ENCODE measurements at regions not wholly inside any gene's neighbourhood (a gene's known extent, or its start where the extent isn't known, plus 50 kb on each side); places are given as distances from the start of the nearest gene placed in this dataset.
A peak's percentile ranks its signal among the peaks of the same experiment; 100 is the strongest.

- H3K27me3 Mint-ChIP-seq (ENCODE audit: low read depth in 3 of 3), result no peaks in the 10 kb centered on the region
- no peaks in the 10 kb centered on the region for H3K9me3 ChIP-seq (replicated peaks in 1 of 2; ENCODE audit: control insufficient read depth in 1 of 2, insufficient read depth in 1 of 2, low read length in 2 of 2)
- H3K79me2 ChIP-seq (ENCODE audit: insufficient read depth, low read length), result no peaks in the 10 kb centered on the region
- no peak overlapping the region for H3K4me2 ChIP-seq (replicated peaks; ENCODE audit: extremely low read depth, low read length, poor library complexity, severe bottlenecking)
- H3K9me3 Mint-ChIP-seq, result peaks cover 0 to 7% (median 2%) of the 10 kb centered on the region in 7 donors
- TF ChIP-seq CTCF (IDR thresholded peaks at IDR 0.05), result no peak
- H3K27ac Mint-ChIP-seq, result no peak overlapping the region
- no peak overlapping the region for H3K4me3 Mint-ChIP-seq
- H3K4me1 Mint-ChIP-seq, result peaks cover 30% of the 10 kb centered on the region
- H3K27ac ChIP-seq (ENCODE audit: low read depth in 1 of 2, low read length in 2 of 2), result no peak overlapping the region
- 0% methylated on average over 1 of the region's 5 CpGs for WGBS (ENCODE audit: insufficient coverage)
- peak overlapping the region; percentile 36 for H2AFZ ChIP-seq (ENCODE audit: insufficient read depth, low read depth, low read length, poor library complexity, severe bottlenecking)
- H3K36me3 Mint-ChIP-seq, result no peaks in the 10 kb centered on the region
- H3K4me1 ChIP-seq (ENCODE audit: control insufficient read depth in 1 of 2, insufficient read depth in 2 of 2, low read length in 2 of 2), result peaks cover 17 to 21% of the 10 kb centered on the region in 2 donors
- no peaks in the 10 kb centered on the region for H3K27me3 ChIP-seq (ENCODE audit: control insufficient read depth in 2 of 2, insufficient read depth in 2 of 2, low read length in 2 of 2)
- intact Hi-C loops (cut with micrococcal nuclease), result no loop called here
- H3K36me3 ChIP-seq (replicated peaks in 1 of 2; ENCODE audit: control insufficient read depth in 1 of 2, insufficient read depth in 2 of 2, low read length in 2 of 2), result no peaks in the 10 kb centered on the region
- no peak overlapping the region for H3K4me3 ChIP-seq (replicated peaks in 1 of 3; ENCODE audit: low read depth in 2 of 3, low read length in 3 of 3)
- no peak overlapping the region for H3K9ac ChIP-seq (ENCODE audit: insufficient read depth, low read length, poor library complexity, severe bottlenecking)
- DNase-seq, result no peak
- no peaks in the 10 kb centered on the region for H4K20me1 ChIP-seq (ENCODE audit: insufficient read depth, low read length)
Measured at GRCh38 chr2:160670618-160671017, 177.0 kb upstream of the RBMS1 start.

GRCh38 chr2:160672211-160672610, 178.6 kb upstream of the RBMS1 start:
- no peak for TF ChIP-seq CTCF (IDR thresholded peaks at IDR 0.05)
- no peak overlapping the region for H3K9ac ChIP-seq (ENCODE audit: insufficient read depth, low read length, poor library complexity, severe bottlenecking)
- H3K79me2 ChIP-seq (ENCODE audit: insufficient read depth, low read length), result no peaks in the 10 kb centered on the region
- no peak overlapping the region for H3K4me2 ChIP-seq (replicated peaks; ENCODE audit: extremely low read depth, low read length, poor library complexity, severe bottlenecking)
- no CpG with 5 or more reads among the region's 1 CpG for WGBS (ENCODE audit: insufficient coverage)
- peaks cover 0 to 7% (median 2%) of the 10 kb centered on the region in 7 donors for H3K9me3 Mint-ChIP-seq
- peaks cover 16% of the 10 kb centered on the region for H3K4me1 Mint-ChIP-seq
- H3K27ac Mint-ChIP-seq, result no peak overlapping the region
- H3K36me3 ChIP-seq (replicated peaks in 1 of 2; ENCODE audit: control insufficient read depth in 1 of 2, insufficient read depth in 2 of 2, low read length in 2 of 2), result no peaks in the 10 kb centered on the region
- H3K27me3 ChIP-seq (ENCODE audit: control insufficient read depth in 2 of 2, insufficient read depth in 2 of 2, low read length in 2 of 2), result no peaks in the 10 kb centered on the region
- intact Hi-C loops (cut with micrococcal nuclease), result no loop called here
- H3K27me3 Mint-ChIP-seq (ENCODE audit: low read depth in 3 of 3), result no peaks in the 10 kb centered on the region
- no peaks in the 10 kb centered on the region for H3K9me3 ChIP-seq (replicated peaks in 1 of 2; ENCODE audit: control insufficient read depth in 1 of 2, insufficient read depth in 1 of 2, low read length in 2 of 2)
- H3K4me3 Mint-ChIP-seq, result no peak overlapping the region
- no peak for DNase-seq
- H2AFZ ChIP-seq (ENCODE audit: insufficient read depth, low read depth, low read length, poor library complexity, severe bottlenecking), result no peak overlapping the region
- no peak overlapping the region for H3K4me3 ChIP-seq (replicated peaks in 1 of 3; ENCODE audit: low read depth in 2 of 3, low read length in 3 of 3)
- no peak overlapping the region for H3K27ac ChIP-seq (ENCODE audit: low read depth in 1 of 2, low read length in 2 of 2)
- H3K4me1 ChIP-seq (ENCODE audit: control insufficient read depth in 1 of 2, insufficient read depth in 2 of 2, low read length in 2 of 2), result peaks cover 4 to 5% of the 10 kb centered on the region in 2 donors
- no peaks in the 10 kb centered on the region for H4K20me1 ChIP-seq (ENCODE audit: insufficient read depth, low read length)
- no peaks in the 10 kb centered on the region for H3K36me3 Mint-ChIP-seq

Data from CD14-positive monocyte (primary cell).